HCT116 (cell line): ENCODE measurements at regions not wholly inside any gene's neighbourhood (a gene's known extent, or its start where the extent isn't known, plus 50 kb on each side); places are given as distances from the start of the nearest gene placed in this dataset.
"Not testable (repeated sequence)": the region's sequence is repeated elsewhere in the genome, so short reads cannot be mapped to it uniquely, and the experiment has no call there.

Experiments
- ATAC-seq: fragments of 200-7000 bp; cut with Tn5 transposase; 2 replicates; pipeline ENCODE4 v1.9.1; 2020; ENCODE audit warnings: mild to moderate bottlenecking, moderate library complexity
- BruUV-seq: library from RNA; stranded (reverse); fragments of 400-500 nt; replicated peaks from 2 replicates; lab custom pipeline; 2021; lab: Mats Ljungman, UMichigan
- CTCF ChIA-PET: fragments of 300-600 bp; sonication (Branson Sonifier 250); formaldehyde crosslinking; loops from one replicate; lab custom pipeline; 2021; ENCODE audit warnings: antibody characterized with exemption; lab: Charles Lee
- POLR2A ChIA-PET: fragments of 300-600, 350-600 bp; sonication (Branson Sonifier 250); formaldehyde crosslinking; loops from one replicate; lab custom pipeline; 2021; ENCODE audit warnings: antibody characterized with exemption; lab: Charles Lee
- RAD21 ChIA-PET, 2 experiments: fragments of 300-600 bp; sonication (Branson Sonifier 250); formaldehyde crosslinking; loops; one replicate each; lab custom pipeline; 2023; ENCODE audit warnings: low total read pairs in 2 of 2; ENCODE audit not compliant: uncharacterized antibody in 2 of 2, unreplicated experiment in 2 of 2, low non-redundant PET in 1 of 2; lab: Charles Lee
- DNase-seq: peaks from one replicate; pipeline ENCODE4 v3.0.0-alpha.2; 2010; ENCODE audit warnings: low read depth, low spot score
- H2AFZ ChIP-seq: fragments of 200-600 bp; shearing (Covaris generic), sonication (generic); 2 replicates; pipeline ENCODE4 v1.6.1; 2017; ENCODE audit warnings: low read depth, mixed run types, mixed read lengths, antibody characterized with exemption, low read length; ENCODE audit not compliant: poor library complexity, severe bottlenecking
- H3K27ac ChIP-seq: 2 replicates; pipeline ENCODE4 v1.5.1; 2012; ENCODE audit warnings: low read depth, low read length
- H3K27me3 ChIP-seq: fragments of 200-600 bp; sonication (generic); 2 replicates; pipeline ENCODE4 v1.6.1; 2016; ENCODE audit warnings: mixed run types, low read length, mixed read lengths; ENCODE audit not compliant: insufficient read depth
- H3K36me3 ChIP-seq, 2 experiments: fragments of 200-500 bp in 1 of 2; fragments of 200-600 bp in 1 of 2; sonication (Bioruptor generic) in 1 of 2; sonication (generic) in 1 of 2; 2 replicates each; pipeline versions ENCODE4 v1.5.1 to v1.6.1; 2014 to 2016; ENCODE audit warnings: low read length in 2 of 2, inconsistent platforms in 1 of 2, mixed read lengths in 1 of 2, mixed run types in 1 of 2; ENCODE audit not compliant: insufficient read depth in 2 of 2, control insufficient read depth in 1 of 2
- H3K4me1 ChIP-seq, 2 experiments: fragments of 200-600 bp in 1 of 2; sonication (generic) in 1 of 2; 2 replicates each; pipeline versions ENCODE4 v1.5.1 to v1.6.1; 2012 to 2017; ENCODE audit warnings: low read length in 2 of 2, inconsistent platforms in 1 of 2, mild to moderate bottlenecking in 1 of 2, mixed read lengths in 1 of 2, mixed run types in 1 of 2, moderate library complexity in 1 of 2; ENCODE audit not compliant: insufficient read depth in 2 of 2, control insufficient read depth in 1 of 2
- H3K4me2 ChIP-seq: fragments of 200-600 bp; sonication (generic); 2 replicates; pipeline ENCODE4 v1.6.1; 2017; ENCODE audit warnings: mixed run types, low read length, mixed read lengths
- H3K4me3 ChIP-seq, 2 experiments: fragments of 200-600 bp in 1 of 2; sonication (generic) in 1 of 2; replicated peaks in 1 of 2; 2 replicates each; pipeline ENCODE4 v1.5.1; 2011 to 2016; ENCODE audit warnings: low read length in 2 of 2, control low read depth in 1 of 2, low read depth in 1 of 2, mild to moderate bottlenecking in 1 of 2, mixed read lengths in 1 of 2, mixed run types in 1 of 2
- H3K79me2 ChIP-seq: fragments of 200-600 bp; sonication (generic); 2 replicates; pipeline ENCODE4 v1.6.1; 2017; ENCODE audit warnings: mild to moderate bottlenecking, mixed run types, low read length, moderate library complexity, mixed read lengths; ENCODE audit not compliant: insufficient read depth
- H3K9ac ChIP-seq: fragments of 200-600 bp; sonication (generic); 2 replicates; pipeline ENCODE4 v1.6.1; 2016; ENCODE audit warnings: low read length, mixed read lengths
- H3K9me2 ChIP-seq: fragments of 200-600 bp; sonication (generic), shearing (Covaris generic); 2 replicates; pipeline ENCODE4 v1.6.1; 2017; ENCODE audit warnings: mixed run types, mild to moderate bottlenecking, moderate library complexity; ENCODE audit not compliant: insufficient read depth
- H3K9me3 ChIP-seq, 2 experiments: fragments of 200-500 bp in 1 of 2; fragments of 200-600 bp in 1 of 2; sonication (Bioruptor generic) in 1 of 2; sonication (generic) in 1 of 2; 2 replicates each; pipeline ENCODE4 v1.6.1; 2014 to 2017; ENCODE audit warnings: low read length in 2 of 2, mixed read lengths in 2 of 2, inconsistent platforms in 1 of 2, low read depth in 1 of 2, mild to moderate bottlenecking in 1 of 2, mixed run types in 1 of 2, moderate library complexity in 1 of 2; ENCODE audit not compliant: control insufficient read depth in 1 of 2, insufficient read depth in 1 of 2
- H4K20me1 ChIP-seq: fragments of 200-600 bp; sonication (generic), shearing (Covaris generic); 2 replicates; pipeline ENCODE4 v1.6.1; 2017; ENCODE audit warnings: mixed run types, mild to moderate bottlenecking, moderate library complexity; ENCODE audit not compliant: insufficient read depth
- intact Hi-C: fragments of 100-400 bp; cut with micrococcal nuclease; formaldehyde crosslinking; loops from 2 replicates; pipeline ENCODE4 v1.10.0; 2022

DNA sequence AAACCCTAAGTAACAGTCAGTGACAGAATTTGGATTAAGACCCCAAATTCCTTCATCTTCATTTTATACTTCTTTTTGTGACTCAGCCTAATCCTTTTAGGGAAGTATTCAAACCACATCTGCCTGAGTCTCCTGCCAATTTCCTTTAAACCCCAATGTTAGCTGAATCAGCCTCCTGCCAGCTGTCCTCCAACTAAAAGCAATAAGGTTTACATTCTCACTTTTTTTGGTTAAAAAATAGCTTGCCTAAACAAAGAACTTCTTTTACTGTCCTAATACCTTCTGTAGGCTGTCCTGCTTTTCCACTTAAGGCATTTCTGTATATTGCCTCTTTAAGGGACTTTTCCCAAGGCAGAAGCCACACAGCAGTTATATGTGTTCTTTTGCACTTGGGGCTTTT lies 344.2 kb downstream of the SRGAP2C start:
- ATAC-seq, DNase-seq, intact Hi-C loops: not testable (repeated sequence)

DNA sequence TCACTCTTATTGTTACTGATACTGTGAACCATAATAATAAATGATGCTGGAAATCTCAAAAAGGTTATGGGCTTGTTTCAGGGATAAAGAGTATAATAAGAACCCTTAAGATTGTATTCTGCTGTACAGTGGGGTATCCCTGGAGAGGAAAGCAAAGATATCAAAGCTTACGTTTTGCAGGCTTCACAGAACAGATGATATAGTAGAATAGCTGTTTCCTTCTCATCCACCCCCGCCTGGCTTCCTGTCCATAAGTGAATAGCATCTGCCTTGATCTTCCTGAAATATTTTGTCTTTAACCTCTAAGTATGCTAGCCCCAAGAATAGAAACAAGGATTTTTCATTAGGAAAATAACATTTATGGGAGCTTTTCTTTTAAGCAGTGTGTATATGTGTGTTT lies 345.3 kb downstream of the SRGAP2C start:
- H2AFZ ChIP-seq, POLR2A ChIA-PET, CTCF ChIA-PET, intact Hi-C loops, H3K4me1 ChIP-seq, BruUV-seq, H3K9me3 ChIP-seq, H3K79me2 ChIP-seq, H3K9me2 ChIP-seq, H3K27ac ChIP-seq, H3K36me3 ChIP-seq, H3K9ac ChIP-seq, ATAC-seq, H3K4me2 ChIP-seq, DNase-seq, H4K20me1 ChIP-seq, H3K4me3 ChIP-seq, H3K27me3 ChIP-seq, RAD21 ChIA-PET: not testable (repeated sequence)

More for the DNA sequence above, 344.2 kb downstream of the SRGAP2C start:
- POLR2A ChIA-PET, H4K20me1 ChIP-seq, H3K4me1 ChIP-seq, H3K27ac ChIP-seq, H3K4me2 ChIP-seq, H3K27me3 ChIP-seq, CTCF ChIA-PET, H2AFZ ChIP-seq, H3K9me2 ChIP-seq, RAD21 ChIA-PET, H3K79me2 ChIP-seq, H3K9ac ChIP-seq, BruUV-seq, H3K36me3 ChIP-seq, H3K9me3 ChIP-seq, H3K4me3 ChIP-seq: not testable (repeated sequence)

DNA sequence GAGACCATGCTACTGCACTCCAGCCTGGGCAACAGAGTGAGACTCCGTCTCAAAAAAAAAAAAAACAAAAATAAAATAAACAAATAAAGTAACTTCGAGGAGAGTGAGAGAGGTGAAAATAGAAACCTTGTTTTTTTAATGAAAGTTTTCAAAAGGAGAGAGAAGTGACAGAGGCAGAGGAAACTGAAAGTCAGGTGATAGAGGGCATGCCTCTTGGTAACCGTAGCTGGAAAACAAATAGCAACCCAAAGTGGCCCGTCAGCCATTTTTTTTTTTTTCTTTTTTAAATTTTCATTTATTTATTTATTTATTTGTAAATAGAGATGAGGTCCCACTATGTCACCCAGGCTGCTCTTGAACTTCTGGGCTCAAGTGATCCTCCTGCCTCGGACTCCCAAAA lies 347.0 kb downstream of the SRGAP2C start:
- H3K9me2 ChIP-seq, H3K27me3 ChIP-seq, H3K27ac ChIP-seq, H2AFZ ChIP-seq, H3K4me1 ChIP-seq, CTCF ChIA-PET, H3K9me3 ChIP-seq, H3K4me3 ChIP-seq, POLR2A ChIA-PET, ATAC-seq, H3K9ac ChIP-seq, H3K79me2 ChIP-seq, H4K20me1 ChIP-seq, BruUV-seq, DNase-seq, intact Hi-C loops, H3K4me2 ChIP-seq, H3K36me3 ChIP-seq, RAD21 ChIA-PET: not testable (repeated sequence)

DNA sequence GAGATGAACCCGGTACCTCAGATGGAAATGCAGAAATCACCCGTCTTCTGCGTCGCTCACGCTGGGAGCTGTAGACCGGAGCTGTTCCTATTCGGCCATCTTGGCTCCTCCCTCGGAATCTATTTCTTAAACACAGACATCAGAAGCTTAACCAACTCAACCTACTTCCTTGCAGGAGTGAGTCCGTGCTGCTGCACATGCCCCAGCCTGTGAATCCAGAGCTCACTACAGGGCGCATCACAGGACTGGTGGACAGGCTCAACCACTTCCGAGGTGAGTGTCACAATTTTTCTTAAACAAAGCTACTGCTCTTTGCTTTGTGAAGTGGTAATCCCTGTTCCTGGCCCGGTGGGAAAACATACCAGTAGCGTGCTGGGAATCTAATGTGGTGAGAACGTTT lies 353.4 kb downstream of the SRGAP2C start:
- BruUV-seq, H3K4me1 ChIP-seq, RAD21 ChIA-PET, H3K4me2 ChIP-seq, H3K27ac ChIP-seq, H4K20me1 ChIP-seq, H3K36me3 ChIP-seq, H3K9ac ChIP-seq, H2AFZ ChIP-seq, DNase-seq, H3K27me3 ChIP-seq, H3K9me2 ChIP-seq, CTCF ChIA-PET, H3K4me3 ChIP-seq, H3K79me2 ChIP-seq, ATAC-seq, H3K9me3 ChIP-seq, POLR2A ChIA-PET: not testable (repeated sequence)
- intact Hi-C loops, result loop anchor here (5.0 kb wide), 1 partner anchor 56 kb away; no protein-coding TSS in a partner anchor
